ENCODE measurements at regions not wholly inside any gene's neighbourhood (a gene's known extent, or its start where the extent isn't known, plus 50 kb on each side); places are given as distances from the start of the nearest gene placed in this dataset.

DNA sequence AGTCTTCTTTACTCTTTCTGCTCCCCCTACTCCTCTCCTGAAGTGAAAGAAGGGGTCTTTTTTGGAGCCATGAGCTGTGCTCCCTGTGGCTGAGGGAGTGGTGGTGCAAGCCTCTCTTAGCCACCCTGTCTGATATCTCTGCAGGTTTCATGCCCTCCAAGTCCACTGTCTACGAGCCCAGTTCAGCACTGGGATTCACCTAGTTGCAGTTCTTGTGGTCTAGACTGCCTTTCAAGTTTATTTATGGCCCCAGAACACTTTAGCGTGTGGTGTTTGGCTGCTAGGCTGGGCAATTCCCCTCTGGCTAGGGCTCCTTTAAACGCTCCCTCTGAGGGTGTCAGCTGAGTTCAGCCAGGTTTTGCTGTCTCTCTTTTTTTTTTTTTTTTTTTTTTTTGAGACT is 908.6 kb downstream of the TRHDE start:
- H3K4me1 ChIP-seq = no peaks in the 10 kb centered on the region
- H3K9me3 ChIP-seq = peaks cover 0 to 30% of the 10 kb centered on the region in 2 donors
- no peak for DNase-seq
- no peak overlapping the region for H3K4me3 ChIP-seq
- H3K27me3 ChIP-seq = no peaks in the 10 kb centered on the region
- no peak for ATAC-seq
- TF ChIP-seq, protein P1, sequence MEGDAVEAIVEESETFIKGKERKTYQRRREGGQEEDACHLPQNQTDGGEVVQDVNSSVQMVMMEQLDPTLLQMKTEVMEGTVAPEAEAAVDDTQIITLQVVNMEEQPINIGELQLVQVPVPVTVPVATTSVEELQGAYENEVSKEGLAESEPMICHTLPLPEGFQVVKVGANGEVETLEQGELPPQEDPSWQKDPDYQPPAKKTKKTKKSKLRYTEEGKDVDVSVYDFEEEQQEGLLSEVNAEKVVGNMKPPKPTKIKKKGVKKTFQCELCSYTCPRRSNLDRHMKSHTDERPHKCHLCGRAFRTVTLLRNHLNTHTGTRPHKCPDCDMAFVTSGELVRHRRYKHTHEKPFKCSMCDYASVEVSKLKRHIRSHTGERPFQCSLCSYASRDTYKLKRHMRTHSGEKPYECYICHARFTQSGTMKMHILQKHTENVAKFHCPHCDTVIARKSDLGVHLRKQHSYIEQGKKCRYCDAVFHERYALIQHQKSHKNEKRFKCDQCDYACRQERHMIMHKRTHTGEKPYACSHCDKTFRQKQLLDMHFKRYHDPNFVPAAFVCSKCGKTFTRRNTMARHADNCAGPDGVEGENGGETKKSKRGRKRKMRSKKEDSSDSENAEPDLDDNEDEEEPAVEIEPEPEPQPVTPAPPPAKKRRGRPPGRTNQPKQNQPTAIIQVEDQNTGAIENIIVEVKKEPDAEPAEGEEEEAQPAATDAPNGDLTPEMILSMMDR (IDR thresholded peaks at IDR 0.05) = no peak
- intact Hi-C loops (cut with DNase I) = no loop called here
- H3K27ac ChIP-seq = no peak overlapping the region
- no peaks in the 10 kb centered on the region for H3K36me3 ChIP-seq

DNA sequence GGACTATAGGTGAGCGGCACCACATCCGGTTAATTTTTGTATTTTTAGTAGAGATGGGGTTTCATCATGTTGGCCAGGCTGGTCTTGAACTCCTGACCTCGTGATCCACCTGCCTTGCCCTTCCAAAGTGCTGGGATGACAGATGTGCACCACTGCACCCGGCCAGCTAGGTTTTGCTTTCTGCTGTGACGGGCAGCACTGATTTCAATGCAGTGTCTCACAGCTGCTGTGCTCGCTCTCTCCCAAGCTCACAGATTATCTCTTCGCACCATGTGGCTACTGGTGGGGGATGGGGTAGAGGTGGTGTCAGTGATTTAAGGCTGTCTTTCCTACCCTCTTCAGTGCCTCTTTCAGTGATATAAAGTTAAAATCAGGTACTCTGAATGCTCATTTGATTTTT is 909.1 kb downstream of the TRHDE start:
- ATAC-seq (no peak), DNase-seq (no peak)
- Histone ChIP-seq H3K36me3 (no peaks in the 10 kb centered on the region), H3K9me3 (peaks cover 0 to 35% of the 10 kb centered on the region in 2 donors), H3K4me3 (no peak overlapping the region), H3K27ac (no peak overlapping the region), H3K27me3 (no peaks in the 10 kb centered on the region), H3K4me1 (no peaks in the 10 kb centered on the region)
- TF ChIP-seq, protein P1 (IDR thresholded peaks at IDR 0.05) = no peak
- intact Hi-C loops (cut with DNase I) = no loop called here

DNA sequence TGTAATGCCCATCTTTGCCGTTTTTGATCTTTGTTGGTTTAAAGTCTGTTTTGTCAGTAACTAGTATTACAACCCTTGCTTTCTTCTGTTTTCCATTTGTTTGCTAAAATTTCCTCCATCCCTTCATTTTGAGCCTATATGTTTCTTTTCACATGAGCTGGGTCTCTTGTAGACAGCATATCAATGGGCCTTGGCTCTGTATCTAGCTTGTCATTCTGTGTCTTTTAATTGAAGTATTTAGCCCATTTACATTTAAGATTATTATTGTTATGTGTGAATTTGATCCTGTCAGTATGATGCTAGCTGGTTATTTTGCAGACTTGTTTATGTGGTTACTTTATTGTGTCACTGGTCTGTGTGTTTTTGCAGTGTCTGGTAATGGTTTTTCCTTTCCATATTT is 913.2 kb downstream of the TRHDE start:
- no peak overlapping the region for H3K4me3 ChIP-seq
- H3K9me3 ChIP-seq = peaks cover 0 to 44% of the 10 kb centered on the region in 2 donors
- H3K27ac ChIP-seq = no peak overlapping the region
- TF ChIP-seq, protein P1 (IDR thresholded peaks at IDR 0.05) = no peak
- no peak for ATAC-seq
- intact Hi-C loops (cut with DNase I) = no loop called here
- no peaks in the 10 kb centered on the region for H3K27me3 ChIP-seq
- no peaks in the 10 kb centered on the region for H3K36me3 ChIP-seq
- DNase-seq = no peak
- no peaks in the 10 kb centered on the region for H3K4me1 ChIP-seq

DNA sequence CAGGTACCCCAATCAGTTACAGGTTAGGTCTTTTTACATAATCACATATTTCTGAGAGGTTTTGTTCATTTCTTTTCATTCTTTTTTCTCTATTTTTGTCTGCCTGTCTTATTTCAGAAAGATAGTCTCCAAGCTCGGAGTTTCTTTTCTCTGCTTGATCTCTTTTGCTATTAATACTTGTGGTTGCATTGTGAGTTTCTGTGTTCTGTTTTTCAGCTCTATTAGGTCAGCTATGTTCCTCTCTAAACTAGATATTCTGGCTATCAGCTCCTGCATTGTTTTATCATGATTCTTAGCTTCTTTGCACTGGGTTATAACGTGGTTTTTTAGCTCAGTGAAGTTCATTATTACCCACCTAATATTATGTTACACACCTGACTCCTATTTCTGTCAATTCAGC is 914.1 kb downstream of the TRHDE start:
- DNase-seq = no peak
- no peak overlapping the region for H3K4me3 ChIP-seq
- ATAC-seq = no peak
- H3K36me3 ChIP-seq = no peaks in the 10 kb centered on the region
- no peaks in the 10 kb centered on the region for H3K27me3 ChIP-seq
- intact Hi-C loops (cut with DNase I) = no loop called here
- peaks cover 0 to 42% of the 10 kb centered on the region in 2 donors for H3K9me3 ChIP-seq
- H3K4me1 ChIP-seq = no peaks in the 10 kb centered on the region
- TF ChIP-seq, protein P1 (IDR thresholded peaks at IDR 0.05) = no peak
- H3K27ac ChIP-seq = no peak overlapping the region

DNA sequence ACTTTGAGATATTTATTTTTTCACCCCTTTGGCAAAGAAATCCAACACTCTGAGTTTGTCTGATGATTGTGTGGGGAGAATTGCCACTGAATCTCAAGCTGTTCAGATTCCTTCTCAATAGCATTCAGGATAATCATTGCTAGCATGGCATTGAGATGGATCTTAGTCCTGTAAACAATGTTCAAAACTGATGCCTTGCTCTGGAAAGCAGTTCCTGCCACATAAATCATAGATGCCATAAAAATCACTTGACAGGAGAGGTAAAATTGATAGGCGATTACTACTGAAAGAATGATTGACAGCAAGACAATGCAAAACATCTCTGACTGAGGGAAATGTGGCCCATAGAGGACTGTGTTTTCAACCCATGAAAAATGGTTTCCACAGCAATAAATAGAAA is 915.6 kb downstream of the TRHDE start:
- no peaks in the 10 kb centered on the region for H3K4me1 ChIP-seq
- H3K27ac ChIP-seq = no peak overlapping the region
- H3K27me3 ChIP-seq = no peaks in the 10 kb centered on the region
- no peak for ATAC-seq
- intact Hi-C loops (cut with DNase I) = no loop called here
- no peak overlapping the region for H3K4me3 ChIP-seq
- DNase-seq = no peak
- peaks cover 0 to 46% of the 10 kb centered on the region in 2 donors for H3K9me3 ChIP-seq
- TF ChIP-seq, protein P1 (IDR thresholded peaks at IDR 0.05) = no peak
- no peaks in the 10 kb centered on the region for H3K36me3 ChIP-seq
